Suprapubic skin (tissue), 3 donors: ENCODE measurements at regions not wholly inside any gene's neighbourhood (a gene's known extent, or its start where the extent isn't known, plus 50 kb on each side); places are given as distances from the start of the nearest gene placed in this dataset.

Source experiments
- CTCF ChIP-seq, 2 donors: fragments of 200-600 bp in 1 of 2; fragments of 450-650 bp in 1 of 2; sonication (generic) in 1 of 2; IDR thresholded peaks; one replicate each; pipeline ENCODE4 v1.5.1; 2016 to 2019; ENCODE audit warnings: antibody characterized with exemption in 2 of 2, mild to moderate bottlenecking in 1 of 2, moderate library complexity in 1 of 2
- POLR2A ChIP-seq, 2 donors: fragments of 450-650 bp; IDR thresholded peaks; one replicate each; pipeline ENCODE4 v1.6.1; 2017; ENCODE audit warnings: antibody characterized with exemption in 2 of 2, mild to moderate bottlenecking in 2 of 2, moderate library complexity in 2 of 2

- TF ChIP-seq POLR2A (IDR thresholded peaks at IDR 0.05), result no peak
- TF ChIP-seq CTCF (IDR thresholded peaks at IDR 0.05), result no peak
Observed at GRCh38 chr6:88220493-88220892, 54.3 kb upstream of the CNR1 start.
